Lower leg skin (tissue), 3 donors: ENCODE measurements at regions not wholly inside any gene's neighbourhood (a gene's known extent, or its start where the extent isn't known, plus 50 kb on each side); places are given as distances from the start of the nearest gene placed in this dataset.

Experiments used
- CTCF ChIP-seq, 3 donors: fragments of 450-650 bp; IDR thresholded peaks; one replicate each; pipeline ENCODE4 v1.5.1; 2016; ENCODE audit warnings: antibody characterized with exemption in 3 of 3, mild to moderate bottlenecking in 3 of 3, moderate library complexity in 2 of 3
- POLR2A ChIP-seq, 2 donors: fragments of 450-650 bp; IDR thresholded peaks; one replicate each; pipeline ENCODE4 v1.6.1; 2016 to 2017; ENCODE audit warnings: antibody characterized with exemption in 2 of 2, mild to moderate bottlenecking in 1 of 2, moderate library complexity in 1 of 2

- no peak for TF ChIP-seq CTCF (IDR thresholded peaks at IDR 0.05)
- no peak for TF ChIP-seq POLR2A (IDR thresholded peaks at IDR 0.05)
Observed at GRCh38 chr1:78247079-78247478, 201.3 kb downstream of the GIPC2 start.
